Gastrocnemius medialis (tissue), 4 donors: ENCODE measurements at regions not wholly inside any gene's neighbourhood (a gene's known extent, or its start where the extent isn't known, plus 50 kb on each side); places are given as distances from the start of the nearest gene placed in this dataset.

Source experiments
- CTCF ChIP-seq, 5 experiments: fragments of 450-650 bp in 3 of 5; fragments of 200-600 bp in 2 of 5; sonication (generic) in 2 of 5; IDR thresholded peaks in 4 of 5; conservative IDR thresholded peaks in 1 of 5; 1 replicate in 4 of 5; 2 replicates in 1 of 5; pipeline ENCODE4 v1.5.1; 2016 to 2019; ENCODE audit warnings: antibody characterized with exemption in 5 of 5, mild to moderate bottlenecking in 3 of 5, moderate library complexity in 3 of 5
- POLR2A ChIP-seq, 2 donors: fragments of 450-650 bp; IDR thresholded peaks; one replicate each; pipeline ENCODE4 v1.6.1; 2017; ENCODE audit warnings: antibody characterized with exemption in 2 of 2, mild to moderate bottlenecking in 2 of 2, moderate library complexity in 2 of 2

GRCh38 chr2:103103678-103104077, 341.8 kb downstream of the TMEM182 start:
- TF ChIP-seq POLR2A (IDR thresholded peaks at IDR 0.05) (no peak), CTCF (IDR thresholded peaks at IDR 0.05 in 4 of 5, conservative IDR thresholded peaks at IDR 0.05 in 1 of 5) (no peak)
